Stimulated activated CD8-positive, alpha-beta memory T cell treated with anti-CD3 and anti-CD28 coated beads, Interleukin-2, amount 100 ng/mL, for 48 hours (primary cell): ENCODE measurements at regions not wholly inside any gene's neighbourhood (a gene's known extent, or its start where the extent isn't known, plus 50 kb on each side); places are given as distances from the start of the nearest gene placed in this dataset.
"Not testable (repeated sequence)": the region's sequence is repeated elsewhere in the genome, so short reads cannot be mapped to it uniquely, and the experiment has no call there.

Experiments used
- DNase-seq, 2 donors: peaks; one replicate each; pipeline ENCODE4 v3.0.0-alpha.2; 2020; ENCODE audit warnings: low read depth in 2 of 2

- DNase-seq = no peak
Measured at GRCh38 chr10:2893158-2893845, 174.0 kb upstream of the PFKP start.

GRCh38 chr10:2891770-2892124, 175.6 kb upstream of the PFKP start:
- no peak for DNase-seq

- DNase-seq = no peak
Measured at GRCh38 chr10:2891073-2891769, 176.1 kb upstream of the PFKP start.

- no peak for DNase-seq
Measured at GRCh38 chr10:2890093-2890492, 177.3 kb upstream of the PFKP start.

GRCh38 chr10:2888403-2889004, 178.8 kb upstream of the PFKP start:
- no peak for DNase-seq

- DNase-seq = no peak
Measured at GRCh38 chr10:2887391-2888070, 179.8 kb upstream of the PFKP start.

GRCh38 chr10:2886662-2887061, 180.7 kb upstream of the PFKP start:
- DNase-seq = no peak

GRCh38 chr10:2885288-2886278, 181.8 kb upstream of the PFKP start:
- no peak for DNase-seq

- not testable (repeated sequence) for DNase-seq
Measured at GRCh38 chr10:2883983-2884540, 183.3 kb upstream of the PFKP start.

- no peak for DNase-seq
Measured at GRCh38 chr10:2883238-2883637, 184.1 kb upstream of the PFKP start.

GRCh38 chr10:2882628-2883027, 184.7 kb upstream of the PFKP start:
- no peak for DNase-seq

GRCh38 chr10:2881720-2882620, 185.4 kb upstream of the PFKP start:
- no peak for DNase-seq

GRCh38 chr10:2880050-2880449, 187.3 kb upstream of the PFKP start:
- DNase-seq = not testable (repeated sequence)

- no peak for DNase-seq
Measured at GRCh38 chr10:2878818-2879217, 188.5 kb upstream of the PFKP start.

GRCh38 chr10:2876032-2876431, 191.3 kb upstream of the PFKP start:
- DNase-seq = no peak

- DNase-seq = no peak
Measured at GRCh38 chr10:2874963-2875362, 192.4 kb upstream of the PFKP start.

- no peak for DNase-seq
Measured at GRCh38 chr10:2873769-2874168, 193.6 kb upstream of the PFKP start.

- DNase-seq = no peak
Measured at GRCh38 chr10:2871673-2872219, 195.6 kb upstream of the PFKP start.

GRCh38 chr10:2870654-2871053, 196.7 kb upstream of the PFKP start:
- no peak for DNase-seq
